ENCODE measurements at regions not wholly inside any gene's neighbourhood (a gene's known extent, or its start where the extent isn't known, plus 50 kb on each side); places are given as distances from the start of the nearest gene placed in this dataset.
"Not testable (repeated sequence)": the region's sequence is repeated elsewhere in the genome, so short reads cannot be mapped to it uniquely, and the experiment has no call there.

DNA sequence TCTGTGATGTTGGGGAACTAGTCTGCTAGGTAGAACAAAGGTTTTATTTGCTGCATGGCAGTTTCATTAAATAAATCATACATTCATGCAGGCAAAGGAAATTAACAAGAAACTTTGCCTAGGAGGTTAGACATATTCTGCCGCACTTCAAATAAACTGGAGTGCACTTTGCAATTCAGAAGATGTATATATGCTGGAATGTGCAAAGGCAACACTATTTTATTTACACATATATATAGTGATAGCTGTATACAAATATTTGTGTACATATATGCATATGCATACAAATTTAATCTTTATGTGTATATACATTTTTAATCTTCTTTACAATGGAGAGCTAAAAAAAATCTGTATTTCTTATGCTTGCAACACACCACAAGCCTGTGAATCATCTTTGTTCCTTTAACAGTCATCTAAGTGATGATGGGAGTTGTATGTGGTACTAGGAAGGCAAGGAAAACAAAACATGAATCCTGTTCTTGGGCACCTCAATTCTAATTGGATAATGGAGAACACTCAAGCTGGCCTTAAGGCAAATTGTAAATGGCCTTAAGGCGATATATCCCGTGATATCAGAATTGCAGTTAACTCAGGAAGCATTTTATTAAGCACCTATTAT, 605.8 kb upstream of the CAMK1G start:
- DNase-seq, result no peak

DNA sequence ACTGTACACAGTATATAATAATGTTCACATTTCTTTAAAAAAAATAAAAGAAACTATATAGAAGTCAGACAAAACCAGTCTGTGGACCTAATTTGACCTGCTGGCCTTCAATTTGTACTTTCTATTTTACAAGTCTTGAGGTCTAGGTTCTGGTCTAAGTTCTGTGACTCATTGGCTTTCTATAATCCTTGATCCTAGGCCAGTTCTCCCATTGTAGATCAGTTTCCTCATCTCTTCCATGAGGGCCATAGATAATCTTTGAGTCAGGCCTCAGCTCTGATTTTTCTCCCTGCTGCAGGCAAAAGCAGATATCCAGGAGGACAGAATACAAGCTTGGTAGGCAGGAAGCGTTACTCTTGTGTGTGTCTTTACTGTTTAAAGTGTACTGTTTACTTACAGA, 603.7 kb upstream of the CAMK1G start:
- no peak for DNase-seq

DNA sequence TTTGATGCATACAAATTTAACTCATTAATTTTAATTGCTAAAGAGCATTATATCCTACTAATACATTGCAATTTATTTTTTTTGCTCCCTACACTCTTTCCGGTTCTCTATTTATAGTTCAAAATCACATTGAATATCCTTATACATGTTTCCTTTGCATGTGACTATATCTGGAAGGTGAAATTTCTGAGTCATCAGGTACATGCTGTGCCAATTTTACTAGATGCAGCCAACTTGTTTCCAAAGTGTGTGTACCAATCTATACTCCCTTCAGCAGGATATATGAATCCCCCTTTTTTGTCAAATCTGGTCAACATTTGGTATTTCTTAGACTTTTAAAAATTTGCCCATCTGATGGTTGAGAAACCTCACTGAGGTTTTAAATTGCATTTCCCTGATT, 602.9 kb upstream of the CAMK1G start:
- DNase-seq, result no peak

DNA sequence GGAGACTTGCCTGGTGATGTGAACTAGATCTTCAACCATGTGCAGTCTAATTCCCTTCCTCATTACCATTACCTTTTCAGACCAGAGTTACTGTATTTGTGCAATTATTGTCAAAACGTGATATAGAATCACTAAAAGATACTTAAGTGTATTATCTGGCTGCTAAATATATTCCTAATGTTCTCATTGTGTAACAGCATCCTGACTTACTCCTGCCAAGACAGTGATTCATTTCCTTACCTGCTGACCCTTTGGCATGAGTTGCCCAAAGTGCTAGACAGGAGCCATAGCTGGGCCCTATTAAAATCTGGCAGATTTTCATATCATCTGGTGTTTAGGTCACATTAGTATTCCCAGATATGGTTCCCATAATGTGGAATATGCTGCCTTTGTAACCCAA, 598.3 kb upstream of the CAMK1G start:
- no peak for DNase-seq

DNA sequence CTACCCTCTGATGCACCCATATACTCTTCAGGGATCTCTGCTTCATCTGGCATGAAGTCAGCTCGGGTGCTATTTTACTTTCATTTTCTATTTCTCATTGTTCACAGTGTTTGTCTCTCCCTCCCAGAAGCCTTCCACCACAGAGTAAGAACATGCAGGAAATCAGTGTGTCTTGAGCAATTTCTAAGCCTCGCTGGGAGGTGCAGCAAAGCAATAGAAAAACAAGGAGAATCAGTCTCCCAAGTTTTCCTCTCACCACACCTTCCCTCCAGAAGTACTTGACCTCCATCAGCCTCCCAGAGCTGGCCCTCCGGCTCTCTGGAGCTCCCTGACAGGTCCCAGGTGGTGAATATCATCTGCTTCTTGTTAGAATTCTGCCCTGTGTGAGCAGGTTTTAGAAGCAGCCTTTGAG, 594.7 kb upstream of the CAMK1G start:
- peak; percentile 43 for DNase-seq

DNA sequence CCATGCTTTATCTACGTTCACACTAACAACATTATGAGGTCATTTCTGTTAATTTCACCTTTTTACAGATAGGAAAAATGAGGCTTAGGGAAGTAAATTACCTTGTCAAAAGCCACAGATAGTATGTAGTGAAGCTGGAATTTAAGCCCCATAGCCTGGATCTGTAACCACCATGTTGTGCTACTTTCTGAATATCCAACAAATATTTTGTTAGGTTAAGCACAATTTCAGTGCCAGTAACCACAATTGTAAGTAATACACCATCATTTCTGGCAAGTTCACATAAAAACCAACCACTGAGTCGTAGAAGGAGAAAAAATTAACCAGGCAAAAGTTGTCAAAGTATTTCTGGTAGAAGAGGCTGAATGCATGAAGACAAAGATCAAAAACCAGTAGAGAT, 593.1 kb upstream of the CAMK1G start:
- no peak for DNase-seq

DNA sequence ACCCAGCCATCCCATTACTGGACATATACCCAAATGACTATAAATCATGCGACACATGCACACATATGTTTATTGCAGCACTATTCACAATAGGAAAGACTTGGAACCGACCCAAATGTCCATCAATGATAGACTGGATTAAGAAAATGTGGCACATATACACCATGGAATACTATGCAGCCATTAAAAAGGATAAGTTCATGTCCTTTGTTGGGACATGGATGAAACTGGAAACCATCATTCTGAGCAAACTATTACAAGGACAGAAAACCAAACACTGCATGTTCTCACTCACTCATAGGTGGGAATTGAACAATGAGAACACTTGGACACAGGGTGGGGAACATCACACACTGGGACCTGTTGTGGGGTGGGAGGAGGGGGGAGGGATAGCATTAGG, 586.5 kb upstream of the CAMK1G start:
- DNase-seq, result not testable (repeated sequence)

DNA sequence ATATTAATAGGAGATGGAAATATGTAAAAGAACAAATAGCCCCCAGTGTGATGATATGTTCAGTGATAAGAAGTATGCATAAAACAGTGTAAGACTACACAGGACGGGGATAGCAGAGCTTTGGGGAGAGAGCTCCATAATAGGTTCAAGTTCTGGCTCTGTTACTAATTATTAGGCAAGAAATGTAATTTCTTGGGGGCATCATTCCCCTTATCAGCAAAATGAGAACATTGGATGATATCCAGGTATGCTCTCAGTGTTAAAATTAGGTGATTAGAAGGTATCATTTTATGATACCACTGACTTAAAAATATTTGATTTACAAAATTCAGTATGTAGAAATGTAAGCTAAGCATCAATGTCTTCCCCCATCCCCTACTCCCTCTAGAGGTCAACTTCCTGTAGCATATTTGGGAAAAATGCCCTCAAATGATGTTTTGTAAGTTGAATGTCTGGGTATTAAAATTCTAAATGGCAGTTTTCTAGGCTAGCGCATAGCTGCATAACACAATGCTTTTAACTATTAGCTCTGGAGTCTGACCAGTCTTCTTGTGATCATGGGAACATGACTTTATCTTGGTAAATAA, 585.7 kb upstream of the CAMK1G start:
- no peak for DNase-seq

DNA sequence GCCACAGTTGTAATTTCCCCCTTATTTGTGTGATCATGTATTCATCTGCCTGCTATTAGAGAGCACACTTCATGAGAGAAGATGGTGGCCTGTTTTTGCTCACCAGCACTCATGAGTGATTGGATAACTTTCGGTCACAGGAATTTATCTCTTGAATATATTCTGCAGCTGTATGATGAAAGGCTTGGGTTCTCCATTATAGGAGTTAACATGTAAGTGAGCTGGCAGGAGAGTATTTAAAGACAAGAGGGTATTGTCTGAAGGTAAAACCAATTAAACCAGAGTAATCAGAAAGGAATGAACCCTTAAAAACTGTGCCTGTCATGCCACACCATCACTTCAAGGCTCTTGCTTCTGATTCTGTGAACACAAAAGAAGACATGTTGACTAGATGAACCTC, 574.9 kb upstream of the CAMK1G start:
- no peak for DNase-seq

DNA sequence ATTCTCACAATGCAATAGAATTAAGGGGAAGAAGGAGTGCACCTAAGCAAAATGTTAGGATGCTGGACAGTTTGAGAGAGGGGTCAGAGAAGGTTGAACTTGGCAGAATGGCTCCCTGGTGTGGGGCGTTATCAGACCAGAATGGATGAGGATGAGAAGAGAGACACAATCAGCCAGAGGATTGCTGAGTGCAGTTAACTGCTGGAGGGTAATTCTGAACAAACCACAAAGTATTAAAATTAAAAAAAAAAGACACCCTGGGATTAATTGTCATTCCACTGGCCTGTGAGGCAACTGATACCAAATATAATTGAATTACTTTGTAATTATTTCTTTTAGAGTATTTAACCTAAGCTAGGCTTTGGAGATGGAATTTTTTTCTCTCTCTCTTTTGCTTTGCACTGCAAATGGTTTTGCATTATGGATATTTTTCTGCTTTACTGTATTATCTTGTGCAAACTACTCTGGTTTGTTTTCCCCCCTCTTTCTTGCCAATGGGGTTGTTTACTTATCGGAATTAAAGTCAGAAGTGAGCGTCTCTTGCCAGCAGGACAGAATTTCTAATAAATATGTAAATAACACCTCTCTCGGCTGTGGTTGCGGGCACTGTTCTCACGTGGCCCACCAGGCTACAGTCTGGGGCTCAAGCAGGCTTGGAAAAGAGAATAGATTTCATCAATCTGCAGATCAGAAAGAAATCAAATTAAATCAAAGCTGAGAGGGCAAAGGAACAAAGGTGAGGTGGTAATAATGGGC, 572.9 kb upstream of the CAMK1G start:
- DNase-seq, result no peak

DNA sequence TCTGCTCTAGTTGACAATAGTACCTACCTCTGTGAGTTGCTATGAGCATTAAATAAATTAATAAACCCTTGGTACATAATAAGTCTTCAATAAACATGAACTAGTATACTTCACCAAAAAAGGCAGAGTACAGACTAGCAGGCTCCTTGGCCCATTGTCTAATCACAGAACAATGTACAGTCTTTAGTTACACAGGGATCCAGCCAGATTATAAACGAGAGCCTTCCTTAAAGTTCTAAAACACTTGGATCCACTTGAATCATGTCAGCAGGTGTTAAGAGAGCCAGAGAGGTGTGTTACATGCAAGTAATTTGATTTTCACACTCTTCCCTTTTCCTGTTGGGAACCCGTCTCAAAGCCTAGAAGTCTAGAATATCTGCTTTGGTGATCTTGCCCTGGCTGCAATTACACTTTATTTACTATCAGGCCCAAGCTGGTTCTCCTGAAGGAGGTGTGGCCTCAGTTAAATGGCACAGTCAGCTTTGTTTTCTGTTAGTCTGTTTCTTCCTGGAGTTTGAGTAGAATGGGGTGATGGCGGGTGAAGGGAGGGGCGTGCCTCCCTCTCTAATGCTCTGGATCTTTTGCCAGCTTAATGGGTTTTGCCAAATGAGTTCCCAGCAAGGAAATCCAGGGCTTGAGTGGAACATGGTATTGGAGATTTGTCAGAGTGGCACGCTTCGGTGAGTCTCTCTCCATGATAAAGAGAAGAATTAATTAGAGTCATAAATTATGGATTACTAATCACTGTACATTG, 570.9 kb upstream of the CAMK1G start:
- peak; percentile 51 for DNase-seq

DNA sequence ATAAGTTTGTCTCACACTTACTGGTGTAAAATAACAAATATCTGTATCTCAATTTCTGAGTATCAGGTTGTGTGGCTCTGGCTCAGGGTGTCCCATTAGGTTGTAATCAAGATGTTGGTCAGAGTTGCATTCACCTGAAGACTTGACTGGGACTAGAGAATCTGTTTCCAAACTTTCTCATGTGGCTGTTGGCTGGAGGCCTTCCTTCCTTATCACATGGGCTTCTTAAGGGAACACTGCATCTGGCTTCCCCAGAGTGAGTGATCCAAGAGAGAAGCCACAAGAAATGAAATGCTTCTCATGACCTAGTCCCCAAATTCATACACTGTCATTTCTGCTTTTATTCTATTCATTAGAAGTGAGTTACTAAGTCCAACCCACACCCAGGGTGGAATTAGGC, 568.4 kb upstream of the CAMK1G start:
- no peak for DNase-seq

DNA sequence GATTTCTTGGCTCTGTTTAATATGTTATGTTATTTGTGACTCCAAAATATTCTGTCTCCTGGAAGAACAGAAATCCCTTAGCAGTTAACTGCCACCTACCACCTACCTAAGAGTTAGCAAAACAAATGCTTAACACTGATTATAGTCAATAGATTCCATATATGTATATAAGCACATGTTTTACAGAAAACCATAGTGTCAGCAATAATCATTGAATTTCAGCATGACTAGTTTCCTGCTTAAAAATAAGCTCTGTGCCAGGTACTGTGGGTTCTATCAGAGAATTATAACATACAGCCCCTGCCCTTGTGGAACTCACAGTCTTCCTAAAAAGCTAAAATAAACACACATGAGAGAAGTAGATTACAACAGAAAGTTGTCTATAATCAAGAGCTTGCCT, 561.9 kb upstream of the CAMK1G start:
- DNase-seq, result no peak

DNA sequence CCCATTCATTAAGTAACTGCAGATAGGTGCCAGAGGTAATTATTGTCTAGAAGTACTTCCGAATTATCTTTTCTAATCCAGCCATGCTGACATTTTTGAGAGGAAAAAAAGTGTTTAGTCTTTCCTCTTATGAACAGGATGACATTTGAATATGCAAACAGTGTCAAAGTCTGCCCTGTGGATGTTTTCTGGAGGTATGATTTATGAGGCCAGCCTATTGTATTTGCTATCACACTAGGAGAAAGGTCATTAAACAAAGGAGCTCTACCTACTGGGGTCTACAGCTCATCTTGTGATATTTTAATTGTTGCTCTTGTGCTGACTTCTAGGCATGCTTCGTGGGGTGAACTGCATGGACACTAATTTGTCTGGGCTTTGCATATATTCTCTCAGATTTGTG, 559.7 kb upstream of the CAMK1G start:
- DNase-seq, result no peak

DNA sequence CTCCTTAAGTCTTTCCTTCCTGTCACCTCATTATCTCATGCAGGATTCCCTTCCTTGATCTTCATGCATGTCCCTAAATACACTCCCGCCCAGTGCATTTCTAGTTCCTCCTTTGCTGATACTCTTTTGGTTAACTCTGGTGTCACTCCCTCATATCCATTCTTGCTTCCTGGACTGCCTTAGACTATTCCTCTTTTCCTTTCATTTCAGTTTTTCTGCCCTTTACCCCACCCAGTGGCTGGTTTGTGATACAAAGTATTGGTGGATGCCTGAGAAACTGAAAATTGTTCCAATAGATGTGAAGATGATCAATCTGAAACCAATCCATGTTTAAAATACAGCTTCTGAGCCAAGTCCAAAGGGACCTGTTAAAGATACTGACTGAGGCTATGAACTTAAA, 553.8 kb upstream of the CAMK1G start:
- no peak for DNase-seq

DNA sequence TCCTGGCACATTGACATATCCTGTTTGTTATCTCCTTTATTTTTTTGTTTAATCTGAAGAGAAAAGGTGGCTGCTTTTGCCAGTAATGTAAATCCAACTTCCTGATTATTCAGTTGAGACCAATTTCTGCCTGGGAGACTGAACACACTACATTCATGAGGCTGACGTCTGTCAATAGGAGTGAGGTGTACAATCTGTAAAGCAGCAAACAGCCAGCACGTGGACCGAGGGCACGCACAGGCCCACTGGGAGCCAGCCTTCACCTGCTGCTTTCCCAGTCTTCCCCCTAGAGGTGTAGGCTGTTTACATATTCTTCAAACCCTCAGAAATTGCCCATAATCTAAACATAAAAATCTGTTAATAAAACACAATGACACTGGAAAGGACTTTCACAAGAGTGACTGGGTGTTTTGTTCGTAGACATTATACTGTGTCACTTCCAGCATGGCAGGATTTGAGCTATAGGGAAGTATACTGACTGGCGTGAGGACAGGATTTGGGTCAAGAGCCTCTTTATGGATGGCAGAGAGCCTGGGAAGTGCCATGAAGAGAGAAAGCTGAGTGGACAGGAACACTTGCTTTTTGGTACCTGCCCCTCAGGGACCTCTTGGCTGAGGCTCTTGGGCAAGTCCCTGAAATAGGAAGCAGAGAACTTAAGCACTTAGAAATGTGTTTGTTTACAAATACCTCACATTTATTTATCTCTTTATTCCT, 552.9 kb upstream of the CAMK1G start:
- peak; percentile 26 for DNase-seq

DNA sequence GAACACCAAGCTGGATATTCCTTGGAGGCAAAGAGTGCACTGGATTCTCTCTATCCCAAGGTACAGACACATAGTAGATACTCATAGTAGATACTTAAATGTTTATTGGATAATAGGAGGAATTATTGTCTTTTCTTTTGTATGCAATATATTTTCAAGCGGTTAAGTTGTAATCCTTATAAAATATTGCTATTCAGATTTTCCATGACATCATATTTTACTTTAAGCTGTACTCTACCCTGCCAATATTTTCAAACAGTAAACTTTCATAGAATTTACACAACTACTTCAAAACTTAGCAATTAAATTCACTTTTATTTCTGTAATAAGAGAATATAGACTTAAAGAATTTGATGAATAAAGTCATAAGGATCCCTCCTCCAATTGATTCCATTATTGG, 546.5 kb upstream of the CAMK1G start:
- DNase-seq, result no peak

DNA sequence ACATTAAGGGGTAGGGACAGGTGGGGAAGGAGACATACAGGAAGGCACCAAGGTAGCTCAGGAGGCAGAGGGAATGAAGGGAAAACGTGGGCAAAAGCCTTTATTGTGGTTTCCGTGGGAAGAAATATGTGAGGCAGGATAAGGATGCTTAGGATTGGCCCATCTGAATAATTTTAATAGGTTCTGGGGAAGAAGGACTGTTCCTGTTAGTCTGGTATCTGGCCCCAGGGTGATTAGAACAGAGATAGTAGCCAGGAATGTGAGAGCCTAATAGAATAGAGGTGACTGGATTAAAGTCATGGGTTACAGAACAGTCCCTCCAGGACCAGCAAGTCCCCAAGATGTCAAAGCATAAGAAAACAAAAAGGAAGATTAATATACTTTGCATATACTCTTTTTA, 545.2 kb upstream of the CAMK1G start:
- no peak for DNase-seq

DNA sequence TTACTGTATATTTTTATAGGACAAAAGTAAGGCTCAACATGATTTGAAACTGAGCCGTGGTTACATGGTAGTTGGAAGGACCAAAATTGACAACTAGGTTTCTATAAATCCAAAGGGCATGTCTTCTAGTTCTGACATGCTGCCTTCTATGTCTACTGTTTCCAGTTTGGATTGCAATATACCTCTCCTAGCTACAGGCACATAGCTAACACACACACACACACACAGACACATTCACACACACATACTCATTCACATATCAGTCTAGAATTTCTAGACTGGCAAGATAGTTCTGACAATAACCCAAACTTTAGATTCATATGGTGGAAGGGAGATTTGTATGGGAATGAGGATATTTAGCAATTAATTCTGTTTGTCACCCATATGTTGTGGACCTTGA, 544.8 kb upstream of the CAMK1G start:
- DNase-seq, result no peak

DNA sequence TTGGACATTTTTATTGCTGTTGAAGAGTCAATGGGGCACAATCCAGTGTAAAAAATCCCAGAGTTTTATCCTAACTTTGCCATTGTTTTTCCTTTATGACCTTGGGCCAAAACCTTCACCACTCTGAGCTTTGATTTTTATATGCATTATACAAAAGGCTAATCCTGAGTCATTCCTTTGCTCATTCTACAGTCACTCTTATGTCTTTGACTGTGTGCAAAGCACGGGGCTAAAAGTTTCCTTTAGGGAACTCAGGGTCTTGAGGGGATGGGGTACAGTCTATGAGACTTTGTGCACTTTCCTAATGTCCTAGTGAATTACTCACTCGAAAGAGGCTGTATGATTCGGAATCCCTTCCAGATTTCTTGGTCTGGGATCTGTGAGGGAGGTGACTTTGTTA, 543.2 kb upstream of the CAMK1G start:
- no peak for DNase-seq

DNA sequence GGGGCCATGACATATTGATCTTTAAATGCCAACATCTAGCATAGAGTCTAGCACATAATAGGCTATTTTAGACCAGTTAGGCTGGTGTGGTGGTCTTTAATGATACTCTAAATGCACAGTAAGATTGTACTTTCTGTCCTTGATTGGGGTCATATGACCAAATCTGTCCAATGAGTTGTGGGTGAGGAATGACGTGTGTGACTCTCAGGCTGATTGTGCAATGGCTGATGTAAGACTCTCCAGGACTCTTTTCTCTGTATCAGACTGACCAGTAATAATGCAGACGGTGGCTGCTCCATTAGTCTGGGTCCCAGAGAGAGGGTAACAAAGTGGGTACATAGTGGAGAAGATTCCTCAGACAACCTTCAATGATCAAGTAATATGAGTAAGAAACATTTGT, 541.6 kb upstream of the CAMK1G start:
- DNase-seq, result no peak

DNA sequence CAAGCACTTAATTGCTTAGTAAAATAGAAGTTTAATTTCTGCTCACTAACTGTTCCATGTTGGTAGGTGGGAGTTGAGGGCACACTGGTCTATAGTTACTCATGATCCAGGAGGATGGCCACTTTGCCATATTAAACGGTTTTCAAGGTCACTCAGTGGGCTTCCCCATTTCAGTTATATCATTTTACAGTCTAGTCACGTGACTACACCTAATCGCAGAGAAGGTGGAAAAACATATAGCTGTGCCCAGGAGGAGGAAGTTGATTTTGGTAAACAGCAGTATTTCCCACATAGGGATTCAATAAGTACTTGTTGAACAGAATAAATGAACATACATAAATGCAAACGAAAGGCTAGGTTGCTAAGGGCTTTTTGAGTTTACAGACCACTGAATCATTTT, 541.1 kb upstream of the CAMK1G start:
- no peak for DNase-seq

DNA sequence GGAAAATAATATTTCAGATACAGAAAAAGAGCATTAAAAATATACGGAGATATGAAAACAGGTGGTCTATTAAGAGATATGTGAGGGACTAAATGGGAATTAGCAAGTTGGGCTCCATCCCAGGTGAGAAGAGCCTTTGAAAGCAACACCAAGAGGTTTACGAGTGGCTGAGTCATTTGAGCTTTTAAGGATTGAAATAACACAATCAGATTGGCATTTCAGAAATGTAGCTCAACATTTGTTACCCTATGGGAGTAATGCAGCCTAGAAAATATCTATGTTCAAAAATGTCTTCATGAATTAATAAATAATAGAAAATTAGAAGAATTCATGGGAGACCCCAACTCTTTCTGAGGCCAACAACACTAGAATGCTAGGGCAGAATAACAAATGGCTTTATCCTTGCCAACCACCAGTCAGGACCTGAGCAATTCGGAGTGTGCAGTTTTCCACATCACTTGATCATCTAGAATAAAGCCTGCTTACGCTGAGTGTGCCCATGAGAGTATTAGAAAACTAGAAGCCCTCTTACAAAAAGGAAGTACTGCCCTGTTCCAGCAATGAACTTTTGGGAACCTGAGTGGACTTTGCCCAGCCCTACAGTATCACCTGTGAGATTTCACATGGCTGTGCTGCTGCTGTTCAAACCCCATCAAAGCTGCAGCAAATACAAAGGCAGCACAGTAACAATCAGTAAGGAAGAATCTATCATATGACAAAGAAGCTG, 538.0 kb upstream of the CAMK1G start:
- DNase-seq, result no peak
